HepG2 (cell line): ENCODE measurements at regions not wholly inside any gene's neighbourhood (a gene's known extent, or its start where the extent isn't known, plus 50 kb on each side); places are given as distances from the start of the nearest gene placed in this dataset.

ENCODE experiments used
- FOXM1 ChIP-seq: sonication (generic); formaldehyde crosslinking; IDR thresholded peaks from 2 replicates; pipeline ENCODE4 v1.5.0; 2020; ENCODE audit warnings: missing genetic modification reagents
- IKZF4 ChIP-seq: sonication (generic); formaldehyde crosslinking; IDR thresholded peaks from 2 replicates; pipeline ENCODE4 v1.5.1; 2020; ENCODE audit warnings: borderline replicate concordance, mild to moderate bottlenecking, low read depth, missing genetic modification reagents; ENCODE audit errors: not compliant biosample characterization
- IRF2 ChIP-seq: IDR thresholded peaks from 2 replicates; pipeline ENCODE4 v1.6.1; 2018; ENCODE audit warnings: missing genetic modification reagents, missing compliant biosample characterization
- NFIC ChIP-seq: IDR thresholded peaks from 2 replicates; pipeline ENCODE4 v1.6.1; 2012; ENCODE audit warnings: mild to moderate bottlenecking, low read length, inconsistent platforms
- PHF20 ChIP-seq: sonication (generic); formaldehyde crosslinking; IDR thresholded peaks from 2 replicates; pipeline ENCODE4 v1.5.0; 2020; ENCODE audit warnings: mild to moderate bottlenecking, missing genetic modification reagents
- PPARG ChIP-seq: conservative IDR thresholded peaks from 2 replicates; pipeline ENCODE4 v1.6.1; 2016; ENCODE audit warnings: missing biosample characterization, missing genetic modification reagents
- REL ChIP-seq: sonication (generic); formaldehyde crosslinking; conservative IDR thresholded peaks from 2 replicates; pipeline ENCODE4 v1.8.0; 2022; ENCODE audit warnings: mild to moderate bottlenecking, missing genetic modification reagents, moderate library complexity
- SNAI1 ChIP-seq: sonication (generic); formaldehyde crosslinking; IDR thresholded peaks from 2 replicates; pipeline ENCODE4 v1.5.0; 2020; ENCODE audit warnings: mild to moderate bottlenecking, missing genetic modification reagents, borderline replicate concordance
- SSRP1 ChIP-seq: IDR thresholded peaks from 2 replicates; pipeline ENCODE4 v1.6.1; 2016; ENCODE audit warnings: control low read depth
- ZFP90 ChIP-seq: sonication (generic); formaldehyde crosslinking; IDR thresholded peaks from 2 replicates; pipeline ENCODE4 v1.8.0; 2022; ENCODE audit warnings: missing genetic modification reagents, mild to moderate bottlenecking, inconsistent platforms, borderline replicate concordance
- ZNF180 ChIP-seq: sonication (generic); formaldehyde crosslinking; IDR thresholded peaks from 2 replicates; pipeline ENCODE4 v1.4.0; 2020; ENCODE audit warnings: low read depth, missing genetic modification reagents, borderline replicate concordance
- ZNF225 ChIP-seq: sonication (generic); formaldehyde crosslinking; IDR thresholded peaks from 2 replicates; pipeline ENCODE4 v1.4.0; 2020; ENCODE audit warnings: mild to moderate bottlenecking, missing genetic modification reagents
- ZNF367 ChIP-seq: sonication (generic); formaldehyde crosslinking; IDR thresholded peaks from 2 replicates; pipeline ENCODE4 v1.4.0; 2020; ENCODE audit warnings: missing genetic modification reagents, borderline replicate concordance
- ZNF382 ChIP-seq: sonication (generic); formaldehyde crosslinking; IDR thresholded peaks from 2 replicates; pipeline ENCODE4 v1.5.0; 2020; ENCODE audit warnings: missing genetic modification reagents, mild to moderate bottlenecking, borderline replicate concordance
- ZNF562 ChIP-seq: sonication (generic); formaldehyde crosslinking; IDR thresholded peaks from 2 replicates; pipeline ENCODE4 v1.8.0; 2022; ENCODE audit warnings: missing genetic modification reagents, borderline replicate concordance
- ZSCAN9 ChIP-seq: IDR thresholded peaks from 2 replicates; pipeline ENCODE4 v1.6.1; 2016; ENCODE audit warnings: borderline replicate concordance
- TF ChIP-seq, protein P1 (sequence below): sonication (generic); formaldehyde crosslinking; IDR thresholded peaks from 2 replicates; pipeline ENCODE4 v1.8.0; 2022; ENCODE audit warnings: missing genetic modification reagents, mild to moderate bottlenecking, borderline replicate concordance
- TF ChIP-seq, protein P2 (sequence below): sonication (generic); formaldehyde crosslinking; IDR thresholded peaks from 2 replicates; pipeline ENCODE4 v1.9.0; 2021; ENCODE audit warnings: missing genetic modification reagents, borderline replicate concordance
- TF ChIP-seq, protein P3 (sequence below): sonication (generic); formaldehyde crosslinking; IDR thresholded peaks from 2 replicates; pipeline ENCODE4 v1.4.0; 2020; ENCODE audit warnings: missing genetic modification reagents
- TF ChIP-seq, protein P4 (sequence below): sonication (generic); formaldehyde crosslinking; IDR thresholded peaks from 2 replicates; pipeline ENCODE4 v1.8.1; 2022; ENCODE audit warnings: low read depth, mild to moderate bottlenecking, missing genetic modification reagents
- TF ChIP-seq, protein P5 (sequence below): sonication (generic); formaldehyde crosslinking; IDR thresholded peaks from 2 replicates; pipeline ENCODE4 v1.8.1; 2023; ENCODE audit warnings: missing genetic modification reagents, mild to moderate bottlenecking, borderline replicate concordance

DNA sequence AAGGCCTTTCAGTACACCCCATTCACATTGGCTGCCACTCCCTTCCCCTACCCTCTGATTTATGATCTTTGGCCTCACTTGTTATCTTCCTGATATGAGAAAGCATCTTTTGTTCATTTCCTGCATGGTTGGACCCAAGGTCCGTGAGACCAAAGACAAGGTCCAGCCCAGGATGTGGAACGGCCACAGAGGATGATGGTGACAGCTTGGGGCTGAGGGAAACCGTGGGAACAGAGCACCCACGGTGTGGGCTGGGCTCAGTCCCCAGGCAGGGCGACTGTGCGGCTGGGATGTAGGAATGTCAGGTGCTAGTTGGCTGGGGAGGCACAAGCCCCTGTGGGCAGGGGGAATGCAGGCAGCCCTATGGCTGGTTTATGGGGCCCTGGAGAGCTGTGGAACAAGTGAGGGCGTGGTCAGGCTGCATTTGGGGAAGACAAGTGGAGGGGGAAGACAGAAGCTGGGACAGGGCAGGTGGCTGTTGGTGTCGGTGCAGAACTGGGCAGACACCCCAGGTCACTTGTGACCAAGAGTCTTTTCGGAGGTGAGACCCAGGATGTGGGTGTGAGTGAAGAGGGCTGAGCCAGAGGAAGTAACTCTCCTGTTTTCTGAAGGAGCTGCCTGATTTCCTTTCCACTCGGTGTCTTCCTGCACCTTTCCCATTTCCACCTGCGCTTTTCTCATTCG lies 51.7 kb upstream of the IGFBP3 start (continued):
- TF ChIP-seq SNAI1 (no peak), IRF2 (CRISPR knock-in tag) (no peak), PPARG (no peak), FOXM1 (CRISPR knock-in tag) (no peak), ZNF382 (CRISPR knock-in tag) (no peak), ZNF367 (CRISPR knock-in tag) (no peak), SSRP1 (CRISPR knock-in tag) (no peak), ZNF225 (no peak), ZSCAN9 (CRISPR knock-in tag) (no peak), ZNF562 (no peak), NFIC (no peak), ZFP90 (CRISPR knock-in tag) (no peak), PHF20 (CRISPR knock-in tag) (no peak), ZNF180 (CRISPR knock-in tag) (no peak), REL (CRISPR knock-in tag) (no peak), IKZF4 (CRISPR knock-in tag) (no peak)
- TF ChIP-seq, protein P1, sequence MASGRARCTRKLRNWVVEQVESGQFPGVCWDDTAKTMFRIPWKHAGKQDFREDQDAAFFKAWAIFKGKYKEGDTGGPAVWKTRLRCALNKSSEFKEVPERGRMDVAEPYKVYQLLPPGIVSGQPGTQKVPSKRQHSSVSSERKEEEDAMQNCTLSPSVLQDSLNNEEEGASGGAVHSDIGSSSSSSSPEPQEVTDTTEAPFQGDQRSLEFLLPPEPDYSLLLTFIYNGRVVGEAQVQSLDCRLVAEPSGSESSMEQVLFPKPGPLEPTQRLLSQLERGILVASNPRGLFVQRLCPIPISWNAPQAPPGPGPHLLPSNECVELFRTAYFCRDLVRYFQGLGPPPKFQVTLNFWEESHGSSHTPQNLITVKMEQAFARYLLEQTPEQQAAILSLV (CRISPR knock-in tag) = no peak
- TF ChIP-seq, protein P2, sequence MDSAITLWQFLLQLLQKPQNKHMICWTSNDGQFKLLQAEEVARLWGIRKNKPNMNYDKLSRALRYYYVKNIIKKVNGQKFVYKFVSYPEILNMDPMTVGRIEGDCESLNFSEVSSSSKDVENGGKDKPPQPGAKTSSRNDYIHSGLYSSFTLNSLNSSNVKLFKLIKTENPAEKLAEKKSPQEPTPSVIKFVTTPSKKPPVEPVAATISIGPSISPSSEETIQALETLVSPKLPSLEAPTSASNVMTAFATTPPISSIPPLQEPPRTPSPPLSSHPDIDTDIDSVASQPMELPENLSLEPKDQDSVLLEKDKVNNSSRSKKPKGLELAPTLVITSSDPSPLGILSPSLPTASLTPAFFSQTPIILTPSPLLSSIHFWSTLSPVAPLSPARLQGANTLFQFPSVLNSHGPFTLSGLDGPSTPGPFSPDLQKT (CRISPR knock-in tag) = no peak
- TF ChIP-seq, protein P3, sequence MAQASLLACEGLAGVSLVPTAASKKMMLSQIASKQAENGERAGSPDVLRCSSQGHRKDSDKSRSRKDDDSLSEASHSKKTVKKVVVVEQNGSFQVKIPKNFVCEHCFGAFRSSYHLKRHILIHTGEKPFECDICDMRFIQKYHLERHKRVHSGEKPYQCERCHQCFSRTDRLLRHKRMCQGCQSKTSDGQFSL (CRISPR knock-in tag) = no peak
- TF ChIP-seq, protein P4, sequence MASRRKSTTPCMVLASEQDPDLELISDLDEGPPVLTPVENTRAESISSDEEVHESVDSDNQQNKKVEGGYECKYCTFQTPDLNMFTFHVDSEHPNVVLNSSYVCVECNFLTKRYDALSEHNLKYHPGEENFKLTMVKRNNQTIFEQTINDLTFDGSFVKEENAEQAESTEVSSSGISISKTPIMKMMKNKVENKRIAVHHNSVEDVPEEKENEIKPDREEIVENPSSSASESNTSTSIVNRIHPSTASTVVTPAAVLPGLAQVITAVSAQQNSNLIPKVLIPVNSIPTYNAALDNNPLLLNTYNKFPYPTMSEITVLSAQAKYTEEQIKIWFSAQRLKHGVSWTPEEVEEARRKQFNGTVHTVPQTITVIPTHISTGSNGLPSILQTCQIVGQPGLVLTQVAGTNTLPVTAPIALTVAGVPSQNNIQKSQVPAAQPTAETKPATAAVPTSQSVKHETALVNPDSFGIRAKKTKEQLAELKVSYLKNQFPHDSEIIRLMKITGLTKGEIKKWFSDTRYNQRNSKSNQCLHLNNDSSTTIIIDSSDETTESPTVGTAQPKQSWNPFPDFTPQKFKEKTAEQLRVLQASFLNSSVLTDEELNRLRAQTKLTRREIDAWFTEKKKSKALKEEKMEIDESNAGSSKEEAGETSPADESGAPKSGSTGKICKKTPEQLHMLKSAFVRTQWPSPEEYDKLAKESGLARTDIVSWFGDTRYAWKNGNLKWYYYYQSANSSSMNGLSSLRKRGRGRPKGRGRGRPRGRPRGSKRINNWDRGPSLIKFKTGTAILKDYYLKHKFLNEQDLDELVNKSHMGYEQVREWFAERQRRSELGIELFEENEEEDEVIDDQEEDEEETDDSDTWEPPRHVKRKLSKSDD (CRISPR knock-in tag) = no peak
- TF ChIP-seq, protein P5, sequence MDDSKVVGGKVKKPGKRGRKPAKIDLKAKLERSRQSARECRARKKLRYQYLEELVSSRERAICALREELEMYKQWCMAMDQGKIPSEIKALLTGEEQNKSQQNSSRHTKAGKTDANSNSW (CRISPR knock-in tag) = no peak
